OCI-LY1 (cell line): ENCODE measurements at regions not wholly inside any gene's neighbourhood (a gene's known extent, or its start where the extent isn't known, plus 50 kb on each side); places are given as distances from the start of the nearest gene placed in this dataset.

ENCODE experiments used
- EZH2 ChIP-seq: fragments of 200-600 bp; sonication (generic), shearing (Covaris generic); IDR thresholded peaks from 2 replicates; pipeline ENCODE4 v1.8.0; 2017; ENCODE audit warnings: borderline replicate concordance, mixed run types, mild to moderate bottlenecking, antibody characterized with exemption, low read length, moderate library complexity, mixed read lengths
- TF ChIP-seq, protein P1 (sequence below): fragments of 200-600 bp; sonication (generic), shearing (Covaris generic); IDR thresholded peaks from 2 replicates; pipeline ENCODE4 v1.5.1; 2017; ENCODE audit warnings: mild to moderate bottlenecking, antibody characterized with exemption, low read length, moderate library complexity, mixed read lengths

DNA sequence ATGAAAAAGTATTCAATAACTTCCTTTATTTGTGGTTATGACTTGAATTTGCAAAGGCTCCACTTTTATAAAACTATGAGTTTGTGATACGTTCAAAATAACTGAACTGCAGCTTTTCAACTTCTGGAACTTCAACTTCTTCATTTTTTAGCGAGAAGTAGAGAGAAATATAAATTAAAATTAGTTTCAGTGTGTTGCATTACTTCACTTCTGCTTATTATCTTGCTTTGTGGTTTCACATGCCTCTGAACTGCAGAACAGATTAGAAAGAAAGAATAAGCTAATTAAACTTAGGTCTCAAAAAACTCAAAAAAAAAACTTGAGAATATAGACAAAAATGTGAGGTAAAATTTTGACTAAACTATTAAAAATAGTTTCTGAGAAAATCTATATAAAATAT lies 1073.4 kb downstream of the PCDH17 start:
- TF ChIP-seq, protein P1, sequence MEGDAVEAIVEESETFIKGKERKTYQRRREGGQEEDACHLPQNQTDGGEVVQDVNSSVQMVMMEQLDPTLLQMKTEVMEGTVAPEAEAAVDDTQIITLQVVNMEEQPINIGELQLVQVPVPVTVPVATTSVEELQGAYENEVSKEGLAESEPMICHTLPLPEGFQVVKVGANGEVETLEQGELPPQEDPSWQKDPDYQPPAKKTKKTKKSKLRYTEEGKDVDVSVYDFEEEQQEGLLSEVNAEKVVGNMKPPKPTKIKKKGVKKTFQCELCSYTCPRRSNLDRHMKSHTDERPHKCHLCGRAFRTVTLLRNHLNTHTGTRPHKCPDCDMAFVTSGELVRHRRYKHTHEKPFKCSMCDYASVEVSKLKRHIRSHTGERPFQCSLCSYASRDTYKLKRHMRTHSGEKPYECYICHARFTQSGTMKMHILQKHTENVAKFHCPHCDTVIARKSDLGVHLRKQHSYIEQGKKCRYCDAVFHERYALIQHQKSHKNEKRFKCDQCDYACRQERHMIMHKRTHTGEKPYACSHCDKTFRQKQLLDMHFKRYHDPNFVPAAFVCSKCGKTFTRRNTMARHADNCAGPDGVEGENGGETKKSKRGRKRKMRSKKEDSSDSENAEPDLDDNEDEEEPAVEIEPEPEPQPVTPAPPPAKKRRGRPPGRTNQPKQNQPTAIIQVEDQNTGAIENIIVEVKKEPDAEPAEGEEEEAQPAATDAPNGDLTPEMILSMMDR: no peak
- TF ChIP-seq EZH2: no peak
